IMR-90 (cell line): ENCODE measurements at regions not wholly inside any gene's neighbourhood (a gene's known extent, or its start where the extent isn't known, plus 50 kb on each side); places are given as distances from the start of the nearest gene placed in this dataset.

Experiments used
- ATAC-seq: fragments of 200-7000 bp; cut with Tn5 transposase; 2 replicates; pipeline ENCODE4 v1.9.1; 2020; ENCODE audit warnings: low read depth, mild to moderate bottlenecking, moderate library complexity
- BruUV-seq: library from RNA; stranded (reverse); fragments of 400-500 nt; replicated peaks from 2 replicates; lab custom pipeline; 2021; lab: Mats Ljungman, UMichigan
- CTCF ChIA-PET: fragments of 300-600 bp; formaldehyde crosslinking; extraction: SDS; loops from one replicate; lab custom pipeline; 2021; ENCODE audit warnings: antibody characterized with exemption; lab: Yijun Ruan, JAX
- POLR2A ChIA-PET: fragments of 300-600 bp; sonication (Branson Sonifier 250); formaldehyde crosslinking; loops from one replicate; lab custom pipeline; 2022; ENCODE audit warnings: antibody characterized with exemption; ENCODE audit not compliant: unreplicated experiment; lab: Charles Lee
- DNase-seq: peaks from one replicate; pipeline ENCODE4 v3.0.0; 2013
- H2AFZ ChIP-seq: replicated peaks from 2 replicates; pipeline ENCODE3; 2013; ENCODE audit warnings: low read length, mild to moderate bottlenecking; ENCODE audit not compliant: poor library complexity
- H2AK5ac ChIP-seq: 2 replicates; pipeline ENCODE4 v1.6.1; 2013; ENCODE audit warnings: low read depth, low read length, inconsistent platforms
- H2AK9ac ChIP-seq: replicated peaks from 2 replicates; pipeline ENCODE3; 2013; ENCODE audit warnings: mild to moderate bottlenecking, low read depth, low read length, moderate library complexity; ENCODE audit not compliant: poor library complexity
- H2BK120ac ChIP-seq: 2 replicates; pipeline ENCODE4 v1.6.1; 2013; ENCODE audit warnings: low read depth, low read length, inconsistent platforms
- H2BK15ac ChIP-seq: 3 replicates; pipeline ENCODE4 v1.6.1; 2013; ENCODE audit warnings: low read depth, low read length, inconsistent platforms
- H2BK20ac ChIP-seq: 2 replicates; pipeline ENCODE4 v1.6.1; 2013; ENCODE audit warnings: low read depth, mild to moderate bottlenecking, inconsistent platforms, low read length, moderate library complexity
- H2BK5ac ChIP-seq: 2 replicates; pipeline ENCODE4 v1.6.1; 2013; ENCODE audit warnings: mild to moderate bottlenecking, low read depth, low read length, inconsistent platforms; ENCODE audit not compliant: poor library complexity, severe bottlenecking
- H3K14ac ChIP-seq: replicated peaks from 2 replicates; pipeline ENCODE4 v1.6.1; 2013; ENCODE audit warnings: low read depth, low read length, inconsistent platforms
- H3K18ac ChIP-seq: 2 replicates; pipeline ENCODE4 v1.6.1; 2013; ENCODE audit warnings: low read depth, low read length, control low read depth
- H3K23ac ChIP-seq: 2 replicates; pipeline ENCODE4 v1.6.1; 2013; ENCODE audit warnings: low read depth, low read length, inconsistent platforms
- H3K27ac ChIP-seq: 2 replicates; pipeline ENCODE4 v1.5.1; 2013; ENCODE audit warnings: mild to moderate bottlenecking, control low read depth, low read length; ENCODE audit not compliant: insufficient read depth
- H3K27me3 ChIP-seq: 2 replicates; pipeline ENCODE4 v1.6.1; 2013; ENCODE audit warnings: low read length; ENCODE audit not compliant: control insufficient read depth, insufficient read depth
- H3K36me3 ChIP-seq: 2 replicates; pipeline ENCODE4 v1.6.1; 2013; ENCODE audit warnings: low read length, mixed read lengths; ENCODE audit not compliant: control insufficient read depth, insufficient read depth
- H3K4ac ChIP-seq: 2 replicates; pipeline ENCODE4 v1.6.1; 2013; ENCODE audit warnings: low read depth, low read length, inconsistent platforms
- H3K4me1 ChIP-seq: 2 replicates; pipeline ENCODE4 v1.6.1; 2013; ENCODE audit warnings: low read length, mixed read lengths; ENCODE audit not compliant: control insufficient read depth, insufficient read depth
- H3K4me2 ChIP-seq: 2 replicates; pipeline ENCODE4 v1.6.1; 2013; ENCODE audit warnings: low read depth, mild to moderate bottlenecking, control low read depth, low read length, moderate library complexity
- H3K4me3 ChIP-seq: 2 replicates; pipeline ENCODE4 v1.5.1; 2013; ENCODE audit warnings: low read depth, mild to moderate bottlenecking, control low read depth, low read length, moderate library complexity; ENCODE audit not compliant: insufficient read depth
- H3K56ac ChIP-seq: 2 replicates; pipeline ENCODE4 v1.6.1; 2013; ENCODE audit warnings: low read length, inconsistent platforms; ENCODE audit not compliant: insufficient read depth; ENCODE audit errors: extremely low read depth
- H3K79me1 ChIP-seq, 2 experiments: 2 replicates each; pipeline ENCODE4 v1.6.1; 2013; ENCODE audit warnings: low read length in 2 of 2, inconsistent platforms in 1 of 2, low read depth in 1 of 2
- H3K9ac ChIP-seq: 2 replicates; pipeline ENCODE4 v1.6.1; 2013; ENCODE audit warnings: low read depth, low read length, control low read depth
- H3K9me1 ChIP-seq: 2 replicates; pipeline ENCODE4 v1.6.1; 2013; ENCODE audit warnings: low read length, inconsistent platforms; ENCODE audit not compliant: insufficient read depth
- H3K9me3 ChIP-seq: 2 replicates; pipeline ENCODE4 v1.6.1; 2013; ENCODE audit warnings: low read length; ENCODE audit not compliant: control insufficient read depth, insufficient read depth
- H4K20me1 ChIP-seq: 2 replicates; pipeline ENCODE4 v1.6.1; 2013; ENCODE audit warnings: low read length, inconsistent platforms; ENCODE audit not compliant: insufficient read depth
- H4K5ac ChIP-seq: 2 replicates; pipeline ENCODE4 v1.6.1; 2013; ENCODE audit warnings: mild to moderate bottlenecking, low read depth, low read length, control low read depth
- H4K8ac ChIP-seq, 2 experiments: 2 replicates each; pipeline ENCODE4 v1.6.1; 2013; ENCODE audit warnings: low read depth in 2 of 2, low read length in 2 of 2, control low read depth in 1 of 2, inconsistent platforms in 1 of 2
- H4K91ac ChIP-seq: 2 replicates; pipeline ENCODE4 v1.6.1; 2013; ENCODE audit warnings: low read depth, low read length, inconsistent platforms; ENCODE audit not compliant: insufficient read depth
- BHLHE40 ChIP-seq: fragments of 150-350 bp; IDR thresholded peaks from 2 replicates; pipeline ENCODE4 v1.6.1; 2016; ENCODE audit warnings: mild to moderate bottlenecking, low read depth, low read length
- CEBPB ChIP-seq: IDR thresholded peaks from 2 replicates; pipeline ENCODE4 v1.6.1; 2012; ENCODE audit warnings: low read depth, low read length, improper control_type of control experiment
- CHD1 ChIP-seq: IDR thresholded peaks from 2 replicates; pipeline ENCODE4 v1.6.1; 2012; ENCODE audit warnings: low read depth, low read length, improper control_type of control experiment
- CTCF ChIP-seq: conservative IDR thresholded peaks from 2 replicates; pipeline ENCODE4 v1.5.1; 2012; ENCODE audit warnings: mild to moderate bottlenecking, low read depth, low read length, improper control_type of control experiment
- ELK1 ChIP-seq: fragments of 150-350 bp; IDR thresholded peaks from 2 replicates; pipeline ENCODE4 v1.6.1; 2016; ENCODE audit warnings: low read depth, mild to moderate bottlenecking, low read length, moderate library complexity, borderline replicate concordance
- FOS ChIP-seq: fragments of 150-350 bp; IDR thresholded peaks from 2 replicates; pipeline ENCODE4 v1.6.1; 2016; ENCODE audit warnings: low read depth, low read length
- MAFK ChIP-seq: IDR thresholded peaks from 2 replicates; pipeline ENCODE4 v1.6.1; 2012; ENCODE audit warnings: low read depth, low read length, improper control_type of control experiment
- MAZ ChIP-seq: IDR thresholded peaks from 2 replicates; pipeline ENCODE4 v1.6.1; 2012; ENCODE audit warnings: low read depth, mild to moderate bottlenecking, low read length, improper control_type of control experiment, moderate library complexity, borderline replicate concordance
- MXI1 ChIP-seq: IDR thresholded peaks from 2 replicates; pipeline ENCODE4 v1.6.1; 2012; ENCODE audit warnings: low read depth, mild to moderate bottlenecking, low read length, moderate library complexity, borderline replicate concordance
- NFE2L2 ChIP-seq: fragments of 150-350 bp; IDR thresholded peaks from 2 replicates; pipeline ENCODE4 v1.6.1; 2016; ENCODE audit warnings: low read depth, mild to moderate bottlenecking, low read length
- POLR2A ChIP-seq: IDR thresholded peaks from 2 replicates; pipeline ENCODE4 v1.6.1; 2012; ENCODE audit warnings: mild to moderate bottlenecking, low read depth, low read length
- RAD21 ChIP-seq: IDR thresholded peaks from 2 replicates; pipeline ENCODE4 v1.6.1; 2012; ENCODE audit warnings: low read length, improper control_type of control experiment
- RCOR1 ChIP-seq: IDR thresholded peaks from 2 replicates; pipeline ENCODE4 v1.6.1; 2012; ENCODE audit warnings: mild to moderate bottlenecking, low read length, improper control_type of control experiment; ENCODE audit not compliant: insufficient replicate concordance
- RFX5 ChIP-seq: IDR thresholded peaks from 2 replicates; pipeline ENCODE4 v1.8.0; 2012; ENCODE audit warnings: low read depth, mild to moderate bottlenecking, low read length, moderate library complexity
- SMC3 ChIP-seq: fragments of 150-350 bp; IDR thresholded peaks from 2 replicates; pipeline ENCODE4 v1.6.1; 2016; ENCODE audit warnings: low read depth, mild to moderate bottlenecking, antibody characterized with exemption, low read length, moderate library complexity
- USF2 ChIP-seq: fragments of 150-350 bp; IDR thresholded peaks from 2 replicates; pipeline ENCODE4 v1.6.1; 2017; ENCODE audit warnings: mild to moderate bottlenecking, antibody characterized with exemption, low read length, low read depth
- WGBS, 2 experiments: methylation state at CpG; one replicate each; pipeline versions ENCODE4 v1.1.5 to v1.1.7; 2013; ENCODE audit warnings: missing lambda C conversion rate in 2 of 2; ENCODE audit not compliant: insufficient read length in 1 of 2; ENCODE audit errors: extremely low coverage in 2 of 2; 5-methylcytosine and 5-hydroxymethylcytosine counted together
- dilution Hi-C: fragments of 300-500 bp; cut with HindIII; formaldehyde crosslinking; loops from one replicate; pipeline ENCODE4 v1.14.3; 2018; ENCODE audit warnings: low sequenced_read_pairs; ENCODE audit not compliant: unreplicated experiment
- in situ Hi-C: fragments of 300-500 bp; cut with MboI; formaldehyde crosslinking; loops from 3 replicates; pipeline ENCODE4 v1.14.3; 2019; ENCODE audit warnings: low sequenced_read_pairs, inconsistent platforms, mixed read lengths
- intact Hi-C: fragments of 100-400 bp; cut with micrococcal nuclease; formaldehyde crosslinking; loops from 2 replicates; pipeline ENCODE4 v1.10.0; 2022

DNA sequence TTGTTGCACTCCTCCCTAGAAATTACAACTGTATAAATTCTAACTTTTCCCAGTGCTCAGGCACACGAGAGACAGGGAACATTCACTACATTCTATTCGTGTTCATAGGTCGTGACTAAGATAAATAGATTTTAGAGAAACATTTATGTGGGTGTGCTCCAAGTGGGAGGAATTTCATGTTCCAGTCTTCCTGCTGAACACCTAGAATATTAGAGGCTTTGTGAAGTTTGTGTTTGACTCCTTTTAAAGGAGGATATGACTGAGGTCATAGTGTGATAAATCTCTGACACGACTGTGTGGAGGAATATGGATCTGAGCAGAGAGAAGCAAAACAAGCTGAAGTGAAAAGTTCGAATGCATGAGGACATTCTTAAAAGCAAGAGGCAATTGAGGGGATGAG, 355.3 kb downstream of the ZSWIM6 start:
- dilution Hi-C loops = no loop called here
- no peak overlapping the region for H3K14ac ChIP-seq
- ATAC-seq (peak; percentile 14; the same call in 1 of the 2 replicates), DNase-seq (no peak)
- ChIA-PET CTCF (no interaction called here), POLR2A (no interaction called here)
- H2AFZ ChIP-seq = no peak overlapping the region
- no peak overlapping the region for H2BK20ac ChIP-seq
- H3K4me3 ChIP-seq = no peak overlapping the region
- TF ChIP-seq RAD21 = no peak
- TF ChIP-seq MXI1 = no peak
- TF ChIP-seq CHD1 = no peak
- no peak for TF ChIP-seq FOS
- TF ChIP-seq NFE2L2 = no peak
- no peak for TF ChIP-seq RCOR1
- no peak for TF ChIP-seq CTCF
- TF ChIP-seq MAZ = no peak
- TF ChIP-seq BHLHE40 = no peak
- TF ChIP-seq RFX5 = no peak
- TF ChIP-seq SMC3 = no peak
- no peak for TF ChIP-seq CEBPB
- TF ChIP-seq USF2 = no peak
- no peak for TF ChIP-seq POLR2A
- TF ChIP-seq MAFK = no peak
- TF ChIP-seq ELK1 = no peak
- no peak overlapping the region for H3K4ac ChIP-seq
- BruUV-seq = no TSS peak
- H3K18ac ChIP-seq = no peak overlapping the region
- no peaks in the 10 kb centered on the region for H3K4me1 ChIP-seq
- no peak overlapping the region for H3K56ac ChIP-seq
- no peaks in the 10 kb centered on the region for H3K9me1 ChIP-seq
- no peaks in the 10 kb centered on the region for H3K36me3 ChIP-seq
- H2AK5ac ChIP-seq = no peak overlapping the region
- intact Hi-C loops = no loop called here
- in situ Hi-C loops = no loop called here
- H4K8ac ChIP-seq = no peak overlapping the region
- H2AK9ac ChIP-seq = no peak overlapping the region
- no peak overlapping the region for H3K27ac ChIP-seq
- H4K5ac ChIP-seq = no peak overlapping the region
- no peaks in the 10 kb centered on the region for H3K9me3 ChIP-seq
- H3K79me1 ChIP-seq = no peaks in the 10 kb centered on the region
- H2BK5ac ChIP-seq = no peak overlapping the region
- no peak overlapping the region for H4K91ac ChIP-seq
- peaks cover 5% of the 10 kb centered on the region for H3K27me3 ChIP-seq
- H3K23ac ChIP-seq = no peak overlapping the region
- no peak overlapping the region for H3K9ac ChIP-seq
- 0% methylated on average over 1 of the region's 5 CpGs; no CpG with 5 or more reads in 1 of the 2 experiments for WGBS, 2 experiments
- H4K20me1 ChIP-seq = no peaks in the 10 kb centered on the region
- H3K4me2 ChIP-seq = no peak overlapping the region
- H2BK120ac ChIP-seq = no peak overlapping the region
- H2BK15ac ChIP-seq = no peak overlapping the region
